Astrocyte of the spinal cord (primary cell): ENCODE measurements at regions not wholly inside any gene's neighbourhood (a gene's known extent, or its start where the extent isn't known, plus 50 kb on each side); places are given as distances from the start of the nearest gene placed in this dataset.
A peak's percentile ranks its signal among the peaks of the same experiment; 100 is the strongest.

Experiments
- DNase-seq: peaks from one replicate; pipeline ENCODE4 v3.0.0; 2011; ENCODE audit warnings: low read depth, low spot score
- H3K4me3 ChIP-seq: 2 replicates; pipeline ENCODE4 v1.5.1; 2011; ENCODE audit warnings: low read depth, mild to moderate bottlenecking, low read length, moderate library complexity
- CTCF ChIP-seq: IDR thresholded peaks from 2 replicates; pipeline ENCODE4 v1.5.1; 2012; ENCODE audit warnings: low read depth, mild to moderate bottlenecking, low read length, inconsistent platforms
- in situ Hi-C: cut with HindIII; loops from 2 replicates; pipeline ENCODE4 v1.10.0; 2017; ENCODE audit warnings: low sequenced_read_pairs

- in situ Hi-C loops = no loop called here
- TF ChIP-seq CTCF = peak; percentile 62
- H3K4me3 ChIP-seq = no peak overlapping the region
- peak; percentile 64 for DNase-seq
Measured at GRCh38 chr20:22339091-22339881, 245.1 kb downstream of the FOXA2 start.

- in situ Hi-C loops = no loop called here
- DNase-seq = no peak
- no peak overlapping the region for H3K4me3 ChIP-seq
- TF ChIP-seq CTCF = no peak
Measured at GRCh38 chr20:22338140-22338708, 246.1 kb downstream of the FOXA2 start.

- TF ChIP-seq CTCF = no peak
- H3K4me3 ChIP-seq = no peak overlapping the region
- DNase-seq = no peak
- in situ Hi-C loops = no loop called here
Measured at GRCh38 chr20:22335210-22335609, 249.2 kb downstream of the FOXA2 start.

- peak; percentile 78 for TF ChIP-seq CTCF
- DNase-seq = peak; percentile 49
- in situ Hi-C loops = no loop called here
- H3K4me3 ChIP-seq = no peak overlapping the region
Measured at GRCh38 chr20:22333885-22334545, 250.4 kb downstream of the FOXA2 start.

GRCh38 chr20:22324505-22324904 is 259.9 kb downstream of the FOXA2 start:
- no peak overlapping the region for H3K4me3 ChIP-seq
- no peak for DNase-seq
- TF ChIP-seq CTCF = no peak
- in situ Hi-C loops = no loop called here

- no peak for TF ChIP-seq CTCF
- no peak overlapping the region for H3K4me3 ChIP-seq
- in situ Hi-C loops = no loop called here
- DNase-seq = no peak
Measured at GRCh38 chr20:22322513-22322912, 261.9 kb downstream of the FOXA2 start.
